ENCODE measurements at regions not wholly inside any gene's neighbourhood (a gene's known extent, or its start where the extent isn't known, plus 50 kb on each side); places are given as distances from the start of the nearest gene placed in this dataset.

- no peak for DNase-seq
- H3K9me3 Mint-ChIP-seq (ENCODE audit: unreplicated experiment) = no peaks in the 10 kb centered on the region
- H3K27ac Mint-ChIP-seq (ENCODE audit: unreplicated experiment) = no peak overlapping the region
- no peak for TF ChIP-seq CTCF (IDR thresholded peaks at IDR 0.05; ENCODE audit: partially characterized antibody, unreplicated experiment)
- H3K4me3 Mint-ChIP-seq (ENCODE audit: unreplicated experiment) = no peak overlapping the region
- H3K36me3 Mint-ChIP-seq (ENCODE audit: unreplicated experiment) = no peaks in the 10 kb centered on the region
- no peaks in the 10 kb centered on the region for H3K27me3 Mint-ChIP-seq (ENCODE audit: unreplicated experiment)
- peaks cover 2% of the 10 kb centered on the region for H3K4me1 Mint-ChIP-seq (ENCODE audit: low read depth, unreplicated experiment)
Measured at GRCh38 chr4:129193357-129194100, 97.6 kb downstream of the C4orf33 start.

GRCh38 chr4:129208481-129208880, 112.5 kb downstream of the C4orf33 start:
- no peaks in the 10 kb centered on the region for H3K9me3 Mint-ChIP-seq (ENCODE audit: unreplicated experiment)
- no peaks in the 10 kb centered on the region for H3K4me1 Mint-ChIP-seq (ENCODE audit: low read depth, unreplicated experiment)
- TF ChIP-seq CTCF (IDR thresholded peaks at IDR 0.05; ENCODE audit: partially characterized antibody, unreplicated experiment) = no peak
- DNase-seq = no peak
- no peak overlapping the region for H3K4me3 Mint-ChIP-seq (ENCODE audit: unreplicated experiment)
- H3K27ac Mint-ChIP-seq (ENCODE audit: unreplicated experiment) = no peak overlapping the region
- no peaks in the 10 kb centered on the region for H3K36me3 Mint-ChIP-seq (ENCODE audit: unreplicated experiment)
- H3K27me3 Mint-ChIP-seq (ENCODE audit: unreplicated experiment) = no peaks in the 10 kb centered on the region

GRCh38 chr4:129213692-129214091, 117.7 kb downstream of the C4orf33 start:
- H3K4me1 Mint-ChIP-seq (ENCODE audit: low read depth, unreplicated experiment) = no peaks in the 10 kb centered on the region
- TF ChIP-seq CTCF (IDR thresholded peaks at IDR 0.05; ENCODE audit: partially characterized antibody, unreplicated experiment) = no peak
- no peaks in the 10 kb centered on the region for H3K36me3 Mint-ChIP-seq (ENCODE audit: unreplicated experiment)
- no peak overlapping the region for H3K4me3 Mint-ChIP-seq (ENCODE audit: unreplicated experiment)
- no peaks in the 10 kb centered on the region for H3K9me3 Mint-ChIP-seq (ENCODE audit: unreplicated experiment)
- no peak overlapping the region for H3K27ac Mint-ChIP-seq (ENCODE audit: unreplicated experiment)
- no peak for DNase-seq
- no peaks in the 10 kb centered on the region for H3K27me3 Mint-ChIP-seq (ENCODE audit: unreplicated experiment)

GRCh38 chr4:129218360-129218759, 122.4 kb downstream of the C4orf33 start:
- Mint-ChIP-seq H3K4me3 (ENCODE audit: unreplicated experiment) (no peak overlapping the region), H3K27me3 (ENCODE audit: unreplicated experiment) (no peaks in the 10 kb centered on the region), H3K36me3 (ENCODE audit: unreplicated experiment) (no peaks in the 10 kb centered on the region), H3K27ac (ENCODE audit: unreplicated experiment) (no peak overlapping the region), H3K9me3 (ENCODE audit: unreplicated experiment) (no peaks in the 10 kb centered on the region), H3K4me1 (ENCODE audit: low read depth, unreplicated experiment) (no peaks in the 10 kb centered on the region)
- TF ChIP-seq CTCF (IDR thresholded peaks at IDR 0.05; ENCODE audit: partially characterized antibody, unreplicated experiment) = no peak
- no peak for DNase-seq

GRCh38 chr4:129218897-129219296, 122.9 kb downstream of the C4orf33 start:
- no peaks in the 10 kb centered on the region for H3K36me3 Mint-ChIP-seq (ENCODE audit: unreplicated experiment)
- H3K27me3 Mint-ChIP-seq (ENCODE audit: unreplicated experiment) = no peaks in the 10 kb centered on the region
- no peak for TF ChIP-seq CTCF (IDR thresholded peaks at IDR 0.05; ENCODE audit: partially characterized antibody, unreplicated experiment)
- no peak overlapping the region for H3K4me3 Mint-ChIP-seq (ENCODE audit: unreplicated experiment)
- H3K4me1 Mint-ChIP-seq (ENCODE audit: low read depth, unreplicated experiment) = no peaks in the 10 kb centered on the region
- no peaks in the 10 kb centered on the region for H3K9me3 Mint-ChIP-seq (ENCODE audit: unreplicated experiment)
- no peak for DNase-seq
- no peak overlapping the region for H3K27ac Mint-ChIP-seq (ENCODE audit: unreplicated experiment)

Data from glutamatergic neuron (in vitro differentiated cells).